Tibial nerve (tissue), 4 donors: ENCODE measurements at regions not wholly inside any gene's neighbourhood (a gene's known extent, or its start where the extent isn't known, plus 50 kb on each side); places are given as distances from the start of the nearest gene placed in this dataset.

Experiments used
- CTCF ChIP-seq, 5 experiments: fragments of 200-600 bp in 3 of 5; fragments of 450-650 bp in 2 of 5; sonication (generic) in 3 of 5; IDR thresholded peaks; one replicate each; pipeline ENCODE4 v1.5.1; 2016 to 2019; ENCODE audit warnings: antibody characterized with exemption in 5 of 5, mild to moderate bottlenecking in 3 of 5, moderate library complexity in 2 of 5
- EP300 ChIP-seq, 2 donors: sonication (generic); formaldehyde crosslinking; IDR thresholded peaks; one replicate each; pipeline ENCODE4 v1.6.1; 2017; ENCODE audit warnings: antibody characterized with exemption in 2 of 2, mild to moderate bottlenecking in 1 of 2

GRCh38 chr9:118290116-118290515 lies 585.9 kb downstream of the TLR4 start:
- no peak for TF ChIP-seq CTCF (IDR thresholded peaks at IDR 0.05)
- no peak for TF ChIP-seq EP300 (IDR thresholded peaks at IDR 0.05)
